Endothelial cell of umbilical vein (primary cell): ENCODE measurements at regions not wholly inside any gene's neighbourhood (a gene's known extent, or its start where the extent isn't known, plus 50 kb on each side); places are given as distances from the start of the nearest gene placed in this dataset.

Experiments
- BruUV-seq: library from RNA; stranded (reverse); fragments of 400-500 nt; replicated peaks from 2 replicates; lab custom pipeline; 2021; lab: Mats Ljungman, UMichigan
- CTCF ChIA-PET: fragments of 300-600, 350-600 bp; sonication (Branson Sonifier 250); formaldehyde crosslinking; loops from one replicate; lab custom pipeline; 2021; ENCODE audit warnings: antibody characterized with exemption, inconsistent platforms; lab: Charles Lee
- POLR2A ChIA-PET: fragments of 300-600, 350-600 bp; sonication (Branson Sonifier 250); formaldehyde crosslinking; loops from one replicate; lab custom pipeline; 2021; ENCODE audit warnings: antibody characterized with exemption, inconsistent platforms; lab: Charles Lee
- DNase-seq: peaks from one replicate; pipeline ENCODE4 v3.0.0-alpha.2; 2011; ENCODE audit warnings: low read depth, low spot score
- FAIRE-seq: peaks from 2 replicates; lab custom pipeline; 2011; peaks lifted over from hg19 to GRCh38; lab: Jason Lieb, UNC
- H2AFZ ChIP-seq: 2 replicates; pipeline ENCODE4 v1.6.0; 2012; ENCODE audit warnings: low read depth, low read length, control low read depth, inconsistent platforms
- H3K27ac ChIP-seq: 2 replicates; pipeline ENCODE4 v1.5.1; 2011; ENCODE audit warnings: low read depth, mild to moderate bottlenecking, control low read depth, low read length, moderate library complexity; ENCODE audit not compliant: insufficient read depth
- H3K27me3 ChIP-seq, 2 experiments: 2 replicates each; pipeline versions ENCODE4 v1.6.0 to v1.6.1; 2011; ENCODE audit warnings: low read length in 2 of 2, mixed read lengths in 1 of 2; ENCODE audit not compliant: control insufficient read depth in 2 of 2, insufficient read depth in 2 of 2
- H3K36me3 ChIP-seq, 2 experiments: 2 replicates in 1 of 2; 3 replicates in 1 of 2; pipeline ENCODE4 v1.5.1; 2011; ENCODE audit warnings: low read length in 2 of 2, mild to moderate bottlenecking in 1 of 2, moderate library complexity in 1 of 2; ENCODE audit not compliant: control insufficient read depth in 2 of 2, insufficient read depth in 2 of 2; ENCODE audit errors: extremely low read depth in 1 of 2
- H3K4me1 ChIP-seq: 3 replicates; pipeline ENCODE4 v1.5.1; 2011; ENCODE audit warnings: mild to moderate bottlenecking, low read length; ENCODE audit not compliant: control insufficient read depth, insufficient read depth; ENCODE audit errors: extremely low read depth
- H3K4me2 ChIP-seq: 2 replicates; pipeline ENCODE4 v1.6.1; 2011; ENCODE audit warnings: low read length, control low read depth, mixed read lengths; ENCODE audit not compliant: insufficient read depth
- H3K4me3 ChIP-seq, 3 experiments: fragments of 200-600 bp in 1 of 3; sonication (generic), shearing (Covaris generic) in 1 of 3; replicated peaks in 1 of 3; 2 replicates each; pipeline ENCODE4 v1.5.1; 2011 to 2016; ENCODE audit warnings: control low read depth in 3 of 3, low read length in 3 of 3, mild to moderate bottlenecking in 2 of 3, inconsistent platforms in 1 of 3, low read depth in 1 of 3, moderate library complexity in 1 of 3; ENCODE audit not compliant: insufficient read depth in 1 of 3
- H3K79me2 ChIP-seq: 2 replicates; pipeline ENCODE4 v1.6.0; 2012; ENCODE audit warnings: low read length, inconsistent platforms; ENCODE audit not compliant: control insufficient read depth, insufficient read depth
- H3K9ac ChIP-seq: replicated peaks from 2 replicates; pipeline ENCODE3; 2011; ENCODE audit warnings: low read length, control low read depth; ENCODE audit not compliant: insufficient read depth; ENCODE audit errors: extremely low read depth
- H3K9me1 ChIP-seq: replicated peaks from 3 replicates; pipeline ENCODE4 v1.6.0; 2011; ENCODE audit warnings: mild to moderate bottlenecking, low read length; ENCODE audit not compliant: control insufficient read depth, insufficient read depth; ENCODE audit errors: extremely low read depth
- H3K9me3 ChIP-seq: replicated peaks from 2 replicates; pipeline ENCODE4 v1.5.1; 2012; ENCODE audit warnings: low read length, inconsistent platforms; ENCODE audit not compliant: control insufficient read depth, insufficient read depth
- H4K20me1 ChIP-seq: replicated peaks from 2 replicates; pipeline ENCODE3; 2011; ENCODE audit warnings: mild to moderate bottlenecking, low read length; ENCODE audit not compliant: control insufficient read depth, insufficient read depth; ENCODE audit errors: extremely low read depth
- CTCF ChIP-seq, 2 donors: IDR thresholded peaks; 1 replicate in 1 of 2; 2 replicates in 1 of 2; pipeline ENCODE4 v1.5.1; 2011; ENCODE audit warnings: low read length in 2 of 2, mild to moderate bottlenecking in 2 of 2, moderate library complexity in 2 of 2, control low read depth in 1 of 2, inconsistent platforms in 1 of 2, low read depth in 1 of 2; ENCODE audit not compliant: insufficient read depth in 1 of 2; ENCODE audit errors: extremely low read depth in 1 of 2
- EZH2 ChIP-seq: IDR thresholded peaks from 2 replicates; pipeline ENCODE4 v1.6.1; 2012; ENCODE audit warnings: borderline replicate concordance, low read depth, mild to moderate bottlenecking, moderate library complexity, low read length, inconsistent platforms; ENCODE audit not compliant: severe bottlenecking
- FOS ChIP-seq: IDR thresholded peaks from 2 replicates; pipeline ENCODE4 v1.6.1; 2011; ENCODE audit warnings: mild to moderate bottlenecking, low read length, moderate library complexity, borderline replicate concordance; ENCODE audit not compliant: insufficient read depth
- GATA2 ChIP-seq: IDR thresholded peaks from 2 replicates; pipeline ENCODE4 v1.7.0; 2011; ENCODE audit warnings: low read depth, mild to moderate bottlenecking, moderate library complexity, mixed read lengths, low read length; ENCODE audit not compliant: insufficient read length, insufficient read depth
- JUN ChIP-seq: IDR thresholded peaks from 2 replicates; pipeline ENCODE4 v1.6.1; 2011; ENCODE audit warnings: borderline replicate concordance, low read depth; ENCODE audit not compliant: insufficient read length, insufficient read depth
- MAX ChIP-seq: IDR thresholded peaks from 2 replicates; pipeline ENCODE4 v1.6.1; 2011; ENCODE audit not compliant: insufficient read depth, insufficient read length
- MYC ChIP-seq: IDR thresholded peaks from one replicate; pipeline ENCODE4 v1.6.1; 2011; ENCODE audit warnings: mild to moderate bottlenecking, low read depth, low read length
- POLR2AphosphoS5 ChIP-seq: IDR thresholded peaks from 2 replicates; pipeline ENCODE4 v1.6.1; 2012; ENCODE audit warnings: low read depth, mild to moderate bottlenecking, control low read depth, low read length, moderate library complexity; ENCODE audit not compliant: insufficient read depth
- dilution Hi-C: fragments of 300-500 bp; cut with MboI; formaldehyde crosslinking; loops from one replicate; pipeline ENCODE4 v1.15.0; 2019; ENCODE audit warnings: low sequenced_read_pairs; ENCODE audit not compliant: extremely low pct_ligation_motif_present
- intact Hi-C: fragments of 100-400 bp; cut with micrococcal nuclease; formaldehyde crosslinking; loops from one replicate; pipeline ENCODE4 v1.10.0; 2022

DNA sequence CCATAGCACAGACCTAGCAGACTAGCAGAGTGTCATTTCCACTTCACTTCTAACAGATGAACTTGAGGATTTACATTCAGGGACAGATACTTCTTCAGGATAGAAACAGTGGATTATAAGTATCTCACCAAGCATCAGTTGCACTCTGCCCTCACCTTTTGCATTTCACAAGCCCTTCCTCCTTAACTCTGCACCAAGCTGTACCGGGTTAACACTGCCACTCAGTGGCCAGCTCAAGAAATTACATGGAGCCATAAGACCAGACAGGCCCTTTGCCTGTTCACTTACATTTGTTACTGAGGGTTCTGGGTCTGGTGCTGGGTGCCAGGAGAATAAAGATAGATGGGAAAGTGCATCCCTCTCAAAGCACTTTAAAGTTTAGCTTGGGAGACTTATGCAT is 309.8 kb downstream of the SHANK2 start:
- no peaks in the 10 kb centered on the region for H3K4me1 ChIP-seq
- no peaks in the 10 kb centered on the region for H4K20me1 ChIP-seq
- FAIRE-seq, result no peak
- DNase-seq, result no peak
- H3K4me3 ChIP-seq, result no peak overlapping the region
- no peaks in the 10 kb centered on the region for H3K27me3 ChIP-seq
- ChIA-PET POLR2A (no interaction called here), CTCF (no interaction called here)
- H2AFZ ChIP-seq, result no peak overlapping the region
- no peaks in the 10 kb centered on the region for H3K9me1 ChIP-seq
- no peak overlapping the region for H3K4me2 ChIP-seq
- intact Hi-C loops, result no loop called here
- no peaks in the 10 kb centered on the region for H3K79me2 ChIP-seq
- peaks cover 10% of the 10 kb centered on the region for H3K9me3 ChIP-seq
- TF ChIP-seq MYC (no peak), CTCF (IDR thresholded peaks at IDR 0.05; ENCODE audit: extremely low read depth in 1 of 2, insufficient read depth in 1 of 2, low read depth in 1 of 2, low read length in 2 of 2) (peak; percentile 12 to 31), FOS (no peak)
- H3K27ac ChIP-seq, result no peak overlapping the region
- dilution Hi-C loops, result no loop called here
- no peak overlapping the region for H3K9ac ChIP-seq
- no peaks in the 10 kb centered on the region for H3K36me3 ChIP-seq
- no TSS peak for BruUV-seq

DNA sequence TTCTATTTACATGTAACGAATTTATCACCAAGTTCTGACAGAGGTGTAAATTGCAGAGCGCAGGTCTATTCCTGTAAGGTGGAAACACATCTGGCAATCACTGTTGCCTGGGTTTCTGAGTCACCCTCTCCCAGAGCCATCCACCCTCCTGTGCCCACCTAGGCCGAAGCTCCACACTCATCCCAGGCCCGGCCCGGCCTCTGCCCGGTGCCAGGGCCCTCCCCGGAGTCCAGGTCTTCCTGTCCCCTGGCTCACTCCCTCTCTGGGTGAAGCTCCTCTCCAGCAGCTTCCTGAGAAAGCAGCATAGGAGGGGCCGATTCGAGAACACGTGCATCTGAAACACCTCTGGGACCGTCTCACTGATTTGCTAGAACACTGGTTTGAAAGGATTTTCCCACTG is 308.2 kb downstream of the SHANK2 start:
- CTCF ChIA-PET, result no interaction called here
- dilution Hi-C loops (no loop called here), intact Hi-C loops (no loop called here)
- no peak overlapping the region for H3K4me2 ChIP-seq
- no peak for DNase-seq
- H2AFZ ChIP-seq, result no peak overlapping the region
- no peaks in the 10 kb centered on the region for H3K27me3 ChIP-seq
- no peak overlapping the region for H3K27ac ChIP-seq
- no peaks in the 10 kb centered on the region for H3K4me1 ChIP-seq
- H3K9me3 ChIP-seq, result peaks cover 6% of the 10 kb centered on the region
- no peak overlapping the region for H3K9ac ChIP-seq
- no peak for TF ChIP-seq POLR2AphosphoS5
- TF ChIP-seq MAX, result no peak
- TF ChIP-seq EZH2, result no peak
- TF ChIP-seq JUN, result no peak
- TF ChIP-seq FOS, result no peak
- TF ChIP-seq CTCF (IDR thresholded peaks at IDR 0.05; ENCODE audit: extremely low read depth in 1 of 2, insufficient read depth in 1 of 2, low read depth in 1 of 2, low read length in 2 of 2), result no peak
- TF ChIP-seq GATA2, result no peak
- TF ChIP-seq MYC, result no peak
- H3K4me3 ChIP-seq, result no peak overlapping the region
- BruUV-seq, result no TSS peak
- no peaks in the 10 kb centered on the region for H3K36me3 ChIP-seq
- FAIRE-seq, result no peak
- POLR2A ChIA-PET, result no interaction called here
- no peaks in the 10 kb centered on the region for H4K20me1 ChIP-seq
- H3K79me2 ChIP-seq, result no peaks in the 10 kb centered on the region
- H3K9me1 ChIP-seq, result no peaks in the 10 kb centered on the region
